Cardiac fibroblast (primary cell): ENCODE measurements at regions not wholly inside any gene's neighbourhood (a gene's known extent, or its start where the extent isn't known, plus 50 kb on each side); places are given as distances from the start of the nearest gene placed in this dataset.

Source experiments
- DNase-seq, 2 donors: peaks; one replicate each; pipeline versions ENCODE4 v3.0.0 to v3.0.0-alpha.2; 2010; ENCODE audit warnings: low read depth in 2 of 2
- H3K4me3 ChIP-seq, 2 donors: replicated peaks in 1 of 2; 1 replicate in 1 of 2; 2 replicates in 1 of 2; pipeline ENCODE4 v1.5.1; 2011; ENCODE audit warnings: low read depth in 2 of 2, low read length in 2 of 2, mild to moderate bottlenecking in 2 of 2, moderate library complexity in 1 of 2
- TF ChIP-seq, protein P1 (sequence below): IDR thresholded peaks from one replicate; pipeline ENCODE4 v1.5.1; 2011; ENCODE audit warnings: low read depth, mild to moderate bottlenecking, low read length, inconsistent platforms

DNA sequence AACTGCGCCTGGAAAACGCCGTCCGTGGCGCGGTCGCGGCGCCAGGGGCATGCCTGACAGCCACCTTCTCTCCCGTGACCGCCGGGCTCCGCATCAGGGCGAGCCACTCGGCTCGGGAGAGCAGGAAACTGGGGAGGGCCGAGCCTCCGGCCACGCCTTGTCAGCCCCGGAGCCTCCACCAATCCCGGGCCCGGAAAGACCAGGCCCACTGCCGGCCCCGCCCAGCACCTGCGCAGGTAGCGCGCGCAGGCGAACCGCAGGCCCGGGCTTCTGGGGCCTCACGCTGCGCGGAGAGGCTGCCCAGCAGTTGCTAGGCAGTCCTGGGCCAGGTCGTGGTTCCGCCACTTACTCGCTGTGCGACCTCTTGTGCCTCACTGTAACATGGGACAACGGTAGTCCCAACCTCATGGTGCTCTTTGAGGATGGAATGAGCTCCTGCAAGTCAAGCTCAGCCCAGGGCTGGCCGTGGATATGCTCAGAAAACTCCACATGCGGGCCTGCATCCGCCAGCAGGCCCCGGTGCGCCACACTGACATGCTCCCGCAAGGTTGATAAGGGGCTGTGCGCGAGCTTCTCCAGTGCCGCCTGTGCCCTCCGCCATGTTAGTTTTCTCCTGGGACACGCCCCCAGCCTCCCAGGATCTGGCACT is 97.1 kb downstream of the INHBB start:
- no peak for DNase-seq
- TF ChIP-seq, protein P1, sequence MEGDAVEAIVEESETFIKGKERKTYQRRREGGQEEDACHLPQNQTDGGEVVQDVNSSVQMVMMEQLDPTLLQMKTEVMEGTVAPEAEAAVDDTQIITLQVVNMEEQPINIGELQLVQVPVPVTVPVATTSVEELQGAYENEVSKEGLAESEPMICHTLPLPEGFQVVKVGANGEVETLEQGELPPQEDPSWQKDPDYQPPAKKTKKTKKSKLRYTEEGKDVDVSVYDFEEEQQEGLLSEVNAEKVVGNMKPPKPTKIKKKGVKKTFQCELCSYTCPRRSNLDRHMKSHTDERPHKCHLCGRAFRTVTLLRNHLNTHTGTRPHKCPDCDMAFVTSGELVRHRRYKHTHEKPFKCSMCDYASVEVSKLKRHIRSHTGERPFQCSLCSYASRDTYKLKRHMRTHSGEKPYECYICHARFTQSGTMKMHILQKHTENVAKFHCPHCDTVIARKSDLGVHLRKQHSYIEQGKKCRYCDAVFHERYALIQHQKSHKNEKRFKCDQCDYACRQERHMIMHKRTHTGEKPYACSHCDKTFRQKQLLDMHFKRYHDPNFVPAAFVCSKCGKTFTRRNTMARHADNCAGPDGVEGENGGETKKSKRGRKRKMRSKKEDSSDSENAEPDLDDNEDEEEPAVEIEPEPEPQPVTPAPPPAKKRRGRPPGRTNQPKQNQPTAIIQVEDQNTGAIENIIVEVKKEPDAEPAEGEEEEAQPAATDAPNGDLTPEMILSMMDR: no peak
- peak overlapping the region; percentile 16 to 21 for H3K4me3 ChIP-seq

DNA sequence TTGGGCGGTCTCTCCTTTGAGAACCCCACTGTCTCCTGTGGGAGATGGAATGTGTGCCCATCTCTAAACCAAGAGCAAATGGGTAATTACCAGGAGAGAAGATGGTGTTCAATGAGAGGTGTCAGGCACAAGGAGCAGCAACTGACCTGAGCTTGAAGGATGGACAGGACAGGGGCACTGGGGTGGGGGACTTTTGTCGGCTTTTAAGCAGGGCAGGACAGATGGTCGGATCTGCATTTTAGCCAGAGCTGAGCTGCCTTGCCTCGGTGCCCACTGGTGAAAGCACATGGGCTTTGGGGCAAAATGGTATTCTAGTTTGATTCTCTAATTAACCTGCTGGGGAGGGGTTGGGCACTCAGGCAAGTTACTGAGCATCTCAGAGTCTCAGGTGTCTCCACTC is 98.0 kb downstream of the INHBB start:
- no peak for DNase-seq
- TF ChIP-seq, protein P1: no peak
- H3K4me3 ChIP-seq: no peak overlapping the region

DNA sequence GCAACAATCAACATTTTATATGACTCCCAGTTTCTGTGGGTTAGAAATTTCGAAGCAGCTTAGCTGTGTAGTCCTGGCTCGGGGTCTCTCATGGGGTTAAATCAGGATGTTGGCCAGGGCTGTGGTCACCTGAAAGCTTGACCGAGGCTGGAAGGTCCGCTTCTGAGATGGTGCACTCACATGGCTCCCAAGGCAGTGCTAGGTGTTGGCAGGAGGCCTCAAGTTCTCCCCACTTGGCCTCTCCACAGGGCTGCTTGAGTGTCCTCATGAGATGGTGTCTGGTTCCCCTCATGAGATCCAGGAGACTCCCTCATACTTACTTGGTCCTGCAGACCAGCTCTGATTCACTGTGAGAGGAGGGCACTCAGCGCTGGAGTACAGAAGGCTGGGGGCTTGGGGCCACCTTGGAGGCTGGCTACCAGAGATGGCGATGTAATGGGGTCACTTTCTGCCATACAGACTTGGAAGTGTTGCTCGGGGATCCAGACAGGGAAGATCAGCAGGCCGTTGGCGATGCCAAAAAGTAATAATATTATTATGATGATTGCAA is 98.8 kb downstream of the INHBB start:
- no peak overlapping the region for H3K4me3 ChIP-seq
- TF ChIP-seq, protein P1: no peak
- no peak for DNase-seq

DNA sequence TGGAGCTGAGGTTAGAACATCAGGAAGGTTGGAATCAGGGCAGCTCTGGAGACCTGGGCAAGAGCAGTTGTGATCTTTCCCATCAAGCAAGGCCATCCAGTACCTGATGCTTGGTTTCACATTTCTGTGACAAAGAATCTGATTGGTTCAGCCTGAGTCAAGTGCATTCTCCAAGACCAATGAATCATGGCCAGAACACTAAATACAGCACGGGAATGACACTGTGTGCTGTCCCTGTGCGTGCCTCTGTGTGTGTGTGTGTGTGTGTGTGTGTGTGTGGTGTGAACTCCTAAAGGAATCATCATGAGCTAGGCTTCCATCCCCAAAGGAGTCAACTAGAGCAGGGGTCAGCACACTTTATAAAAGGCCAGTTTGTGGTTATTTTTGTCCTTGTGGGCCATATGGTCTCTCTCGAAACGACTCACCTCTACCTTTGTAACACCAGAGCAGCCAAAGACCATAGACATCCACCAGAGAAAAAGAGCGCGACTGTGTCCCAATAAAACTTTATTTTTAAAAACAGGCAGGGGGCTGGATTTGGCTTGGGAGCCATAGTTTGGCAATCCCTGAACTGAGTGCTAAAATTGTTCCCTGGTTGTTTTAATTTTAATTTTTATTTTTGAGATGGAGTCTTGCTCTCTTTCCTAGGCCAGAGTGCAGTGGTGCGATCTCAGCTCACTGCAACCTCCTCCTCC is 99.7 kb downstream of the INHBB start:
- TF ChIP-seq, protein P1: no peak
- H3K4me3 ChIP-seq: no peak overlapping the region
- DNase-seq: peak in 1 of 2 donors; percentile 39

DNA sequence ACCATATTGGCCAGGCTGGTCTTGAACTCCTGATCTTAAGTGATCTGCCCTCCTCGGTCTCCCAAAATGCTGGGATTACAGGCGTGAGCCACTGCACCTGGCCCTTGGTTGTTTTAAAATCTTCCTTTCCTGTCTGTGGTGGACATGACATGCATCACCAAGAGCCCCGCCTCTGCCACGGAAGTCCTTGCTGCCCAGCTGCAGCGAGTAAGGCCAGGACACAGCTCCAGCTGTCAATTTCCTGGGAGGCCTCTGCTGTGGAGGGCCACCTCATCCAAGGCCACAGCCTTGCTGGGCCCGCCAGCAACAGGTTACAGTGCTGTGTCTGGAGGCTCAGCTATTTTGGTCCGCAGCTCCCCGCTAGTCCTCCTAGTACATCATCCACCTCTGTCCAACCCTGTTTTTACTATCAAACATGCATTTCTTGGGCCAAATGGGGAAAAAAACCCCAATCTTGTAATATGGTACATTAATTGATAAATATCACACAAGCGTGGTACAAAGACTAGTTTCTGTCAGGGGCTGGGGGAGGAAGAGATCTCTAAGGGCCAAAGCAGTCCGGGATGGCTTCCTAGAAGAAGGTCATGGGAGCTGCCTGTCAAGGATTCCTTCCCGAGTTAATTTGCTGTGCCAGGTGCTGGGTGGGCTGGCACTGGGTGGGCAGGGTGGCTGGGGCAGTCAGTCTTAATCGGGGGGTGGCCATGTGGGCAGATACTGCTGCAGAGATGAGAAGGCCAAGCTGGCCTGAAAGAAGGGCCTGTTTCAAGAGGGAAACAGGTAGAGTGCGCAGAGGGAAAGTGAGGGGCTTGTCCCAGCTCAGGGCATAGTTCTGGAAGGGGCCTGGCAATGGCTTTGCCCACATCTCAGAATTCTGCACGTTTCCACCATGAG is 100.5 kb downstream of the INHBB start:
- no peak overlapping the region for H3K4me3 ChIP-seq
- DNase-seq: no peak
- TF ChIP-seq, protein P1: no peak

DNA sequence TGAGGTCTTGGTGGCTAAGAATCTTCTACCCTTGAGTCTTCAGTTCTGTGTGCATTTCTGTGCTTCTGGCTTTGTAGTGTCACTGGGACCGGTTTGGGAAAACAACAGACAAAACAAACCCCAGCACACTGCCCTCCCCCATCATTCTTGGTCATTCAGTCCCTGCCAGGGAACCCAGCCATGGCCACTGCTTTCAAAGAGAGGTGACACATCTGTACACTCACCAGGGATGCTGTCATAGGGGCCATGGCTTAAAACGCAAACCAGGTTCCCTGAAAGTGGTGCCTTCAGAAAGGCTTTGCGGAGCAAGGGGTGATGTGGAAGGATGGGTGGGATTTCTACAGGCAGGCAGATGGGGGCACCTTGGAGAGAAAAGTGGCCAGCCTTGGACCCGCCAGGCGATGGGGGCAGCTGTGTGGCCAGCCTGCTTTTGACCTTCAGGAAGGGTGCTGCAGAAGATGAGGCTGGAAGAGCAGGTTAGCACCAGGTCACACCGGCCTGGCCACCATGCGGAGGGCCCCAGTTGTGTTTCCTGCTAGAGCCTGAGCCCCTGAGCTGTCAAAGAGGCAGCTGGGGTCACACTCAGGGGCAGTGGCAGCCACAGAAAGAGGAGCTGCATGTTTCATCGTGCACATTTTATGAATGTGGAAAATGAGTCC is 101.3 kb downstream of the INHBB start:
- H3K4me3 ChIP-seq: no peak overlapping the region
- DNase-seq: no peak
- TF ChIP-seq, protein P1: no peak
